Right atrium auricular region (tissue), 2 donors: ENCODE measurements at regions not wholly inside any gene's neighbourhood (a gene's known extent, or its start where the extent isn't known, plus 50 kb on each side); places are given as distances from the start of the nearest gene placed in this dataset.
"Not testable (repeated sequence)": the region's sequence is repeated elsewhere in the genome, so short reads cannot be mapped to it uniquely, and the experiment has no call there.

Source experiments
- DNase-seq: peaks from one replicate; pipeline ENCODE4 v3.0.0-alpha.2; 2019; ENCODE audit warnings: low spot score
- H3K27ac ChIP-seq, 2 donors: fragments of 200-600 bp; sonication (generic); 1 replicate in 1 of 2; 2 replicates in 1 of 2; pipeline ENCODE4 v1.5.1; 2016 to 2019
- H3K27me3 ChIP-seq, 2 donors: fragments of 200-600 bp; sonication (generic); one replicate each; pipeline versions ENCODE4 v1.5.1 to v1.6.0; 2017 to 2019
- H3K36me3 ChIP-seq: fragments of 200-600 bp; sonication (generic); one replicate; pipeline ENCODE4 v1.5.1; 2016
- H3K4me1 ChIP-seq, 2 donors: fragments of 200-600 bp; sonication (generic); one replicate each; pipeline versions ENCODE4 v1.5.1 to v1.6.0; 2017 to 2019
- H3K4me3 ChIP-seq, 2 donors: fragments of 200-600 bp; sonication (generic); 1 replicate in 1 of 2; 2 replicates in 1 of 2; pipeline ENCODE4 v1.5.1; 2017 to 2019; ENCODE audit warnings: mild to moderate bottlenecking in 1 of 2, moderate library complexity in 1 of 2
- H3K9me3 ChIP-seq, 2 donors: fragments of 200-600 bp; sonication (generic); one replicate each; pipeline ENCODE4 v1.5.1; 2019
- CTCF ChIP-seq, 2 donors: fragments of 200-600 bp; sonication (generic); IDR thresholded peaks; one replicate each; pipeline ENCODE4 v1.5.1; 2019; ENCODE audit warnings: antibody characterized with exemption in 2 of 2

- DNase-seq: no peak
- Histone ChIP-seq H3K27ac (no peak overlapping the region), H3K9me3 (no peaks in the 10 kb centered on the region), H3K27me3 (no peaks in the 10 kb centered on the region), H3K36me3 (no peaks in the 10 kb centered on the region), H3K4me3 (no peak overlapping the region), H3K4me1 (no peaks in the 10 kb centered on the region)
- no peak for TF ChIP-seq CTCF (IDR thresholded peaks at IDR 0.05)
Measured at GRCh38 chr1:5730272-5731109, 261.7 kb downstream of the NPHP4 start.

- Histone ChIP-seq H3K36me3 (no peaks in the 10 kb centered on the region), H3K4me1 (no peaks in the 10 kb centered on the region), H3K9me3 (no peaks in the 10 kb centered on the region), H3K27ac (no peak overlapping the region), H3K4me3 (no peak overlapping the region), H3K27me3 (no peaks in the 10 kb centered on the region)
- no peak for DNase-seq
- no peak for TF ChIP-seq CTCF (IDR thresholded peaks at IDR 0.05)
Measured at GRCh38 chr1:5729636-5730145, 262.5 kb downstream of the NPHP4 start.

GRCh38 chr1:5728663-5729355 is 263.4 kb downstream of the NPHP4 start:
- no peak for TF ChIP-seq CTCF (IDR thresholded peaks at IDR 0.05)
- no peaks in the 10 kb centered on the region for H3K27me3 ChIP-seq
- H3K27ac ChIP-seq: no peak overlapping the region
- no peak overlapping the region for H3K4me3 ChIP-seq
- no peaks in the 10 kb centered on the region for H3K4me1 ChIP-seq
- no peaks in the 10 kb centered on the region for H3K36me3 ChIP-seq
- no peaks in the 10 kb centered on the region for H3K9me3 ChIP-seq
- DNase-seq: no peak

GRCh38 chr1:5727871-5728643 is 264.2 kb downstream of the NPHP4 start:
- H3K36me3 ChIP-seq: no peaks in the 10 kb centered on the region
- peaks cover 0 to under 1% of the 10 kb centered on the region in 2 donors for H3K4me1 ChIP-seq
- H3K4me3 ChIP-seq: no peak overlapping the region
- DNase-seq: no peak
- no peaks in the 10 kb centered on the region for H3K9me3 ChIP-seq
- no peaks in the 10 kb centered on the region for H3K27me3 ChIP-seq
- H3K27ac ChIP-seq: no peak overlapping the region
- TF ChIP-seq CTCF (IDR thresholded peaks at IDR 0.05): no peak

GRCh38 chr1:5727191-5727590 is 265.0 kb downstream of the NPHP4 start:
- Histone ChIP-seq H3K4me1 (peaks cover 0 to 7% of the 10 kb centered on the region in 2 donors), H3K9me3 (no peaks in the 10 kb centered on the region), H3K27me3 (no peaks in the 10 kb centered on the region), H3K36me3 (no peaks in the 10 kb centered on the region), H3K27ac (no peak overlapping the region), H3K4me3 (no peak overlapping the region)
- DNase-seq: no peak
- TF ChIP-seq CTCF (IDR thresholded peaks at IDR 0.05): no peak

GRCh38 chr1:5726586-5727184 is 265.5 kb downstream of the NPHP4 start:
- H3K9me3 ChIP-seq, H3K27me3 ChIP-seq, H3K27ac ChIP-seq, H3K4me3 ChIP-seq, H3K36me3 ChIP-seq, DNase-seq, H3K4me1 ChIP-seq: not testable (repeated sequence)
